GM19328 (cell line): ENCODE measurements at regions not wholly inside any gene's neighbourhood (a gene's known extent, or its start where the extent isn't known, plus 50 kb on each side); places are given as distances from the start of the nearest gene placed in this dataset.

Source experiments
- ATAC-seq: cut with Tn5 transposase; IDR thresholded peaks from one replicate; pipeline ENCODE4 v1.9.1; 2021; ENCODE audit warnings: mild to moderate bottlenecking, moderate library complexity; ENCODE audit not compliant: unreplicated experiment

DNA sequence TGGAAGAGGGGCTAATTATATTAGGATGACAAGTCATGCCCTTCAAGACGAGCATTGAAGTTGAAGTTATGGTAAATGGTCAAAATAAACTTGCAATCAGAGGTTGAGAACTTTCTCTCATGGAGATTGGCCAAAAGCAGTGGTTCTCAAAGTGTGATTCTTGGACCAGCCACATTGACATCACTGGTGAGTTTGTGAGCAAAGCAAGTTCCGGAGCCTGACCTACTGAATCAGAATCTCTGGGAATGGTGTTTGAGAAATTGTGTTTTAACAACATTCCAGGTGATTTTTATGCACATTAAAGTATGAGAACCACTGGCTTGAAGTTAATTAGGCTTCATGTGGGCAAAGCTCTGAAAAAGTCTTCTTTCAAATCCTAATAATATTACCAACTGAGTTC lies 403.5 kb downstream of the ZSWIM6 start:
- no peak for ATAC-seq

DNA sequence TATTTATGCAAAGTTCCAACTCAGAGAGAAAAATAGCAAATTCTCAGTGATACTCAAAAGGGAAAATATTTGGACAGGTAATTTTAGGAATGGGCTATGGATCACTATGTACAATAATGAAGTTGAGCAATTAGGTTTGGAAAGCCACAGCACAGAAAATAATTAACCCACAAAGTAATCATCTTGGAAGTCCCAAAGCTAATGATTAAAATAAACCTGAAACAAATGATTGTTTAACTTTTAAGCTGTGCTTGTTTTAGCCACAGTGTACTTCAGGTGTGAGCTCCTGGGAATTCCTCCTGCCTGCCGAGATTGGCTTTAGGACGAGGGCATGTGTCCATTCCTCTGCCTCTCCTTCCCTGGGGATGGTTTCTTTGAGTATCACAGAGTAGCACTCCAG lies 403.9 kb downstream of the ZSWIM6 start:
- no peak for ATAC-seq

DNA sequence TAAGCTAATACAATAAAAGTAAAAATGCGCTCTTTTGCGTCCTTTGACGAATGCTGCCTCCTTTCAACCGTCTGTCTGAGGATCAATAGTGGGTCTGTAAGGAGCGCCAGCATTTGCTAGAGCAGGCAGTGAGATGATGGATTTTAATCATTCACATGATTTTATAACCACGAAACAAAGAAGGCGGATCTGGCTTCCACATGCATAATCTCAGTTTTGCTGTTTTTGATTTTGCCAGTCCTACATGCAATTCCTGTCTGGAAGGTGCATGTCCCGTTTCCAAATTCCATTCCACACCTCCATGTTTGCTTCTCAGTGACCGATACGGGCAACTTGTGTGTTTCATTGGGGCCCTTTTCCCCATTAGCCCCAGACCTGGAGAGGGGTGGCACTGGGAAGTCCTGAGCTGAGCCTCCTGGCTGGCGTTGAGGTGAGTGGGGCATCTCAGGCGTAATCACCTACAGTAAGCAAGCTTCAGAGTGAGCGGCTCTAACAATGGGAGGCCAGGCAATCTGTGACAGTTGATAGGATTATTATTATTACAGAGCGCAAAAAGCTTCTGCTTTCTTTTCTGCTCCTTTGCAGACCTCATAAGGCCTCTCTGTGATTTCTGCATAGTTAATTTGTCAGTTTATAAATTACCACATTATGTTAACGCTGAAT lies 405.4 kb downstream of the ZSWIM6 start:
- no peak for ATAC-seq

DNA sequence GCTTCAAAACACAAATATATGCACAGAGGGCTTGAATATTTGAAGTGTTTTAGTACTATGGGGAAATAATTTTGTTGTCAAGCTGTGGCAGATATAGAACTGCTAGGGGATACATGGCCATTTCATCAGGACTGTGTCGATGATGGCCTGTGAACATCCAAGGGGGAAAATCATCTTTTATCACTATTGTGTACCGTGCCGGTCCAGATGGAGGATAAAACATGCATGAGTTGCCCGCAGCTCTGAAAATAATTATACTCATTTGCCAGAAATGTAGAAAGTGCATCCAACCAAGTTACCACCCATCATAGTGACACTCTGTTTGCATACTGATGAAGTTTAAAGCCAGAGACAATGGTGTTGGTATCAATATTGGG lies 405.9 kb downstream of the ZSWIM6 start:
- no peak for ATAC-seq

DNA sequence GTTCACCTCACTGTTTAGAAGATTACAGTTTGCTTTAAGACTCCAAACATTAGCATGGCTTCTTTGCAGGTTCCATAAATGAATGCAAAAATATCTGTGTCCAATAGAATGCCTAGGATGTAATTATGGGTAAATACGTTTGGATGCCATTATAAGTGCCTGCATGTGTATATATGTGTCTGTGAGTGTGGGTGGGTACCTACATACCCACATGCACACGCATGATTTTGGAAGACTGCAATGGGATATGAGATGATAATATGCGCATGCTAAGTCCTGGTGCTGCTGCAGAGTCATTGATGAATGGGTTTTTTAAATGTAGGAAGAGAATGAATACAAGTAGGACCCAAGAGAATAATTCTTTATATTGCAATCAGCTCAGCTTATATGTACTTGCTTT lies 406.4 kb downstream of the ZSWIM6 start:
- ATAC-seq = no peak

DNA sequence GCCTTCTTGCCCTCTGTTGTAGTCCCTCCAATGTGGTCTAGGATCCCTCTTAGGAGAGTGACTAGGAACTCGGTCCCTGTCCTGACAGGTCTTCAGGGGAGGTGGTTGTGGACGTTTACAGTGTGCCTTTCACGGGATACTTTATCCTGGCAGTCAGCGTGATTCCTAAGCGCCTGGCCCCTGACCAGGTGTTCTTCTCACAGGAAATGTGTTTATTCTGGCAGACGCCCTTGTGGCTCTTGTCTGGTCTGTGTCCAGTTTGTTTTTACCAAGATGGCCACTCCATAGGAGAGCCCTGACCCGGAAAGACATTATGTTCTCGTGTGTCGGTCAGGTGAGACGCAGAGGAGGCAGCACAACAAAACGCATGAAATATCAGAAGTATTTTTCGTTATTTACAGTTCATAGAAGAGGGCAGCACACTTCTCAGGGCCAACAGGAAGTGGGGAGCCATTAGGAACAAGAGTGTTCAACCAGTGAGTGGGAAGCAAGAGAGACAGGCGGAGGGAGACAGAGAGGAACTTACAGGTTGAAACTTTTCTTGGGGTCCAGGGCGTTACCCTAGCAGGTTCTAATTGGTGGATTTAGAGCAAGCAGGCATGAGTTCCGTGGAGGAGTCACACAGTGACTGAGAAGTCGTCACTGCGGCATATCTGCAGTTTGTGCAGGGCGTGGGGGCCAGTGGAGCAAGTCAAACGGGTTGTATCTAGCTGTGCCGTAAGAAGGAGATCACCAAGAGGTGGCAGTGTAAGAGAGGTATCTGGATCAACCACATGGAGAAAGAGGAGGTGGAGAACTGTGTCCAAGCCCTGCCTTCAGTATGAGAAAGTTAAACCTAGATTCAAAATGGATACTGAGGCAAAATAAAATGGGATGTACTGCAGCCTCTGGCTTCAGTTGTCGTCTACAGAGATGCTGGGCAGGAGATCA lies 412.9 kb downstream of the ZSWIM6 start:
- no peak for ATAC-seq

DNA sequence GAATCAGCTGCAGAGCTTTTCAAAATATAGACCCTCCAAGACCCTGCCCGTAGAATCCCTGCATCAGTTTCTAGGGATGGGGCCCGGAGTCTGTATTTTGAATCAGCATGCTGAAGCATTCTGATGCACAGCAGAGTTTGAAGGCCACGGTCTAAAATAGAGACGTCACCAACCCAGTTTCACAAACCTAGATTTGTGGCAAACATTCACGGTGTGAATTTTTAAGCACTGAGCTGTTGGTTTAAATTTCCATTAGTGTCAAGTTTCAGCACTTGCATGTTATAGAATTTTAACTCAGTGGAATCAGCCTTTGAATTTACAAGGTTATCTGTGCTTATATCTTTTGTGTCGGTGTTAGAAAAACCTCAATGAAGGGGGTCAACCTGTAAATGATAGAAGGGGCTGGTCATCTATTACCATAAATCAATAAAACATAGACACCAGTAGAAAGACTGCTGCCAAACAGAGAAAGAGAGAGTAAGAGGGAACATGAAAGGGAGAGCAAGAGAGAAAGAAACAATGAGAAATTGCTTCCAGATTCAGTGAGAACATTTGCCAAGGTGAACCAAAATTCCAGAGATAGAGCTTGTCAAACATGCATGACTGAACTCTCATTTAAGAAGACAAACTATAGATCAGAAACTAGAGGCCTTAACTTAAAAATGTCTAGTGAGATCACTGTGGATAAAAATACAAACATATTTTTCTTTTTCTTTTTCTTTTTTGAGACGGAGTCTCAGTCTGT lies 414.9 kb downstream of the ZSWIM6 start:
- ATAC-seq = no peak

DNA sequence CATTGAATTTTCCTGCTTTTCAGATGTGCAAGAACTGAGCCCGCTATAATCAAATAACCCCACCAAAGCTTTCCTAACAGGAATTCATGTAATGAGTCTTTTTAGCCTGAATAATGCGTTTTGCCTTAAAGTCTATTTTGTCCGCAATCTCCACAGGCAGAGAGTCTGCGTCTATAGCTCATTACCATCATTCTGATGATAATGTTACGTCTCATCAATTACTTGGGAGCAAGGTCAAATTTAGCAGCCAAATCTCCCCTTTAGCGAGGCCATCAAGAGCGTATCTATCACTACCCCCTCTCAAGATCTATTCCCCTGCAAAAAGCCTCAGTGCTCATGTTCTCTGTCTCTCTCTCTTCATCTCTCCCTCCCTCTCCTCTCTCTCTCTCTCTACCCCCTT lies 416.1 kb downstream of the ZSWIM6 start:
- no peak for ATAC-seq

DNA sequence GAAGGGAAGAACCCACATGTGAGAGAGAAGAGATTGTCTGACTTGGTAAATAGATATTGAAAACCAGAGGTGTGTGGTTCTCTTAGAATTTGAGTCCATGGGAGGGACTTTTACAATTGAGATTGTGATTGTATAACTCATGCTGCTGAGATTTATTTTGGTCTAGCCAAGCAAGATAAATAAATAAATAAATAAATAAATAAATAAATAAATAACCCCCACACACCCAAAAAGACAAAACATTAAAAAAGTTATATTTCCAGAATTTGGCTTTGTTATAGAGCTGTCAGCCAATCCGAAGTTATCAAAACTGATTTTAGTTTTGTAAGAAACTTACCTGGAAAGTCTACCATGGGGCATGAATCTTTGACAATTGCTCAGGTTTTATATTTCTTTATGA lies 416.6 kb downstream of the ZSWIM6 start:
- ATAC-seq = no peak

DNA sequence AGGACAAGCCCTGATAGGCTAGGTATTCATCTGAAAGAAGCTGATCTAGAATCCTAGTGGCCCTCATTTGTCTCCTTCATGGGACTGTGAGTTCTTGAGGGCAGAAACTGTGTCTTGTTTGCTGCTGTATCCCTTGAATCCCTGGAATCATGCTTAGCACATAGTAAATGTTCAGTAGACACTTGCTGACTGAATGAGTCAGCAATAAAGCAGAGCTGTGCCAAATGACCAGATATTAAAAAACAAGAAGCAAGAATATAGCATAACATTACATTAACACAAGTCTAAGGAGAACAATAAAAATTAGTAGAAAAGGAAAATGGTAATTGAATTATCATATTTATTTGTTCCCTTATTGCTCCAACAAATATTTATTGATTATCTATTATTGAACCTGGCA lies 420.5 kb downstream of the ZSWIM6 start:
- ATAC-seq = no peak

DNA sequence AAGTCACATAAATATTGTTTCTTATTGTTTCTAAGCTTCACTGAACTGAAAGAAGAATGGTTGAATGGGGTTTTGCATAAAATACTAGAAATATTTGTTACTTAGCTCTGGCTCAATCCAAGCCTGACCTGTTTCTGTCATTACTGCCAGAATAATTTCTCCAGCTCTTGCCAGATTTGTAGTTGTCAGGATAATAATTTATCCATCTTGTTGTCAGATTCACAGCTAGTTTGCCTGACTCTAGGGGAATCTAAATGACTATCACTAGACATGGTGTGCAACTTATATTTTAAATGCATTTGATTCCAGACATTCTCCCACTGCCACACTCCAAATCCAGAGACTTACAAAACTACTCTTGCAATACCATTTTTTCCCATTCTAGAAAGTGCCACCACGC lies 422.7 kb downstream of the ZSWIM6 start:
- ATAC-seq = no peak

DNA sequence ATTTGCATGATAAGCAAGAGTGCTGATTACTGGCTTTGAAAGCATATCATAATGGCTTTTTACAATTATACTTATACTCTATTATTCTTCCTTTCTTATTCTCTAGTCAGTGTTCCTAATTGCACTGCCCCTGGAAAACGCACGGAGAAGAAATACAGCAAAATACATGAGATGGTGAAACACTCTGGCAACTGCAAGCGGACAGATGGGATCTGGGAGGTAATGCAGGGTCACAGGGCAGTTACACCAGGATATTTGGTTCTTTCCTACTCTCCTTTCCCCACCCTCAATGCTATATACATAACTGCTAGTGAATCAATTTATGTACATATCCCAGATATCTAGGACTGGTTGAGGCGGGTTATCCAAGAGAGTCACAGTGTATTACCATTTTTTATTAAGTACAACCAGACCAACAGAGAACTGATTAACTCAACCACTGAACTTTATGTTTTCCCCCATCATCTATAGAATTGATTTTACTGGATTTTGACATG lies 423.7 kb downstream of the ZSWIM6 start:
- ATAC-seq = no peak

DNA sequence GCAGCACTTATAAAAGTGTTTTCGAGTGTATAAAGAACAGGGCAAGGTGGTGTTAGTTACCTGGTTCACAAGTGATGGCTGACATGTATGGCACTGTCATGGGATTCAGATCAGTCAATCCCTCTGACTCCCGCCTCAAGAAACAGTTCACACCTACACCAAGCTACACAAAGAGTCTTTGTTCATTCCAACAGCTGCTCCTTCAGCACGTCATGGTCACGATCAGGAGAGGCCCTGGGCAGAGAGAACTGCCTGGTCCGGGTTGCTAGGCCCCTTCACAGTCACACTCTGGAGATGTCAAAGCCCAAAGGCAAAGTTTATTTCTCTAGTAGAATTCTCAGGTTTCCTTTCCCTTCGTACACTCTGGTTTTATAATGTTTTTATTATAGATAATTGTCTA lies 426.7 kb downstream of the ZSWIM6 start:
- ATAC-seq = no peak

DNA sequence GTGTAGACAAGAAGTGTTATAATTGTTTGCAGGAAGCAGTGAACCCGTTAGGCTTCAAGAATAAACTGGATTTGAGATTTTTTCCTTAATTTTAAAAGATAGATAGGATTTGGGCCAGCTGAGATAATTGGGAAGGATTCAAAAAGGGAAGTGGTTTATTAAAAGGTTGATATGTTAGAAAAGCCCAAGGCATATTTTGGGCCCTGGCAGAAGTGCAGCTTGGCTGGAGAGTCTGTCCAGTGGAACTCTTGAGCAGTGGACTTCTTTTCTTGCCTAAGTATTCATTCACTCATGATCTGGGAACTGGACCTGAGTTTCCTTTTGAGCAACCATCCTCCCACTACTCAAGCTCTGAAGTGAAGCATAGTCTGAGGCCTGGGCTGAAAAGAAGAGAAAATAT lies 433.4 kb downstream of the ZSWIM6 start:
- no peak for ATAC-seq

DNA sequence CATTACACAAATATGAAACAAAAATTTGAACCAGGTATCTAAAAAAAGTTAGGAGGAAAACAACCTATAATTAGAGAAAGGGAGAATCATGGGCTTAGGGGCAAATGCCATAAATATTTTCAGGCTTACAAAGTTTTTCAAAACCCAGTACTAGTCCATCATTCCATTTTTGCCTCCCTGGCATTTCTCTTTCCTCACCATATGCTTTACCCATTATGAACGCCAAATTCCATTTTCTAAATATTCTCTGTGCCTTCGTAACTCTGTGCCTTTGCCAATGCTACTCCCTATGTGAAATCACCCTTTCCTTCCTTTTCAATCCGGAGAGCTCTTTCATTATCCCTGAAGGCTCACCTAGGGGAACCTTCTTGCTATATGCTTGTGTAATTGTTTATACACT lies 434.1 kb downstream of the ZSWIM6 start:
- no peak for ATAC-seq

DNA sequence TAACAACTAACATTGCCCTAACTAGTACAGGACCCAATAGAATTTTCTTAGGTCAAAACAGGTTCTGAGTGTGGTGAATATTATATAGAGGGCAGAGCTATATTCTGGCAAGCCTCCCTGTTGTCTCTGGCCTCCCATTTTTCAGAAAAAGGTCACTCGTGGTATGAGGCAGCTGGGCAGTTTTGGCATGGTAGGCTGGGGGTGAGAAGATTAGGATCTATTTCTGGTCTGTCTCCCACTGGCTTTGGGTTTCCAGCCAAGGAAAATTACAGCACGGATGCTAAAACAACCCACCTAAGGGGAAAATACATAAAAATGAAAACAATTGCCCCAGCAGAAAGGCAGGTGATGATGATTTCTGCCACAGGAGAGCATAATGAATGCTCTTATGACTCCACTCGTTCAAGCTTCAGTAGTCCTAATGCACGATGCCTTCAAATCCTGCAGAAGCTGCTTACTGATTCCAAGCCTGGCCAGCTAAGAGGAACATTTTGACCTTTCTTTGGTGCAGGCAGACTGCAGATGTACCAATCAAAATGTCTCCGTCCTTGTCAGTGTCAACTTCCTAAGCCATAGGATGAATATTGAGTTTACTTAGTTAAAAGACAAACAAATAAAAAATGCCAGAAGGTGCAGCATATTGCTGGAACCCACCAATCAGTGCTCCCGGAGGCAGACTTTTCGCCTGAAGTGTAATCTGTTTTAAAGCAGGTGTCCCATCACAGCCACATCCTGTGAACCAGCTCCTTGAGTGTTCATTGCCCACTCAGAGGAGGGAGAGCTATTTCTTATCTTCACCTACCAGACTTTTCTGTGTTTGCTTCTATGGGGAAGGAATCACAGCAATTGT lies 435.4 kb downstream of the ZSWIM6 start:
- no peak for ATAC-seq

DNA sequence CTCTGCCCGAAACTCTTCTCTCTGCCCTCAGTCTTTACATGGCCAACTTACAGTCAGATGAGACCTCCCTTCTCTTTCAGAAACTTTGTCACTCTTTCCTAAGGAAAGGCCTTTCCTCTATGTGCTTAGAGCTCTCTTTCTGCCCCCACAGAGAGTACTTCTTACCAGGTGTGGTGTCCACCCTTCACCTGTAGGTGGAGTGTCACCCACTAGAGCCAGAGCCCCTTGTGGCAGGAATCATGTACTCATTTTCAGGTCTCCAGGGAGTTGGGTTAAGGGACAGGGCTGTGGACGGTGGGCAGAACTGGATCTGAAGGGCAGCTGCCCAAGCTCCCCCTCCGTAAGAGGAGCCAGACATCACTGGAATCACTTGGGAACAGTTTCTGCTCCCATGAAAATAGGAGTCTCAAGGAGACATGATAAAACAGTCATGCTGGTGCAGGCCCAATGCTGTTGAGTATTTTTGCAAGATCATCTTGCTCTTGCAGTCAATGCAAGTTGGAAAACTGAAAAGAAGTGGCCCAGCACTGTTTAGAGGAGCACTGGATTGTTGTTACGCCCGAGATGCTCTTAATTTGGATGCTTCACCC lies 436.7 kb downstream of the ZSWIM6 start:
- ATAC-seq = peak; percentile 96

DNA sequence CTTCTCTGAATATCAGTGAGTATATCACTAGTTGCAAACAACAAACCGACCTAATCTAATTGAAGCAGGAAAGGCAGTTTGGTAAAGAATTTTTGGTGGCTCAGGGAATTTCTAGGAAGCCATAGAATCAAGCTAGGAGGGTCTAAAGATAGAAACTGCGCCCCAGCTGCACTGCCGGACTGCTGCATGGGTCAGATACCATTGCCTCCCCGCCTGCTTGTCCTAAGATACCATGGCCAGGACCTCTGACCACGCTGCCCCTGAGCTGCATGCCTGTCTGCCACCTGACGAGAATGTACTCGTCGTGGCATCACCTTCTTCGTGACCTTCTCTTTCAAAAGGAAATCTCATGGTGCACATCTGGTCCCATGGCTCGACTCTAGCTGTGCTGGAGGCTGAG lies 439.0 kb downstream of the ZSWIM6 start:
- no peak for ATAC-seq

DNA sequence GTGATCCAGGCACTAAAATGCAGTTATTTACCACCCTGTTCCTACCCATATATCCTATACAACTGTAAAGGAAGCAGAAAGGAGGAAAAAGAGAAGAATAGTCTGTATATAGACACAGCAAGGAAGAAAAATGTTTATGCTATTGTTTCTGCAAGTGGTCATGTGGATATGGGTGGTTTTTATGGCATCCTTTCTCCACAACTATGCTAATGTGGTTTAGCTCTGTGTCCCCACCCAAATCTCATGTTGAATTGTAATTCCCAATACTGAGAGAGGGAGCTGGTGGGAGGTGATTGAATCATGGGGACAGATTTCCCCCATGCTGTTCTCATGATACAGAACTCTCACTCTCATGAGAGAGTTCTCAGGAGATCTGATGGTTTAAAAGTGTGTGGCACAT lies 439.8 kb downstream of the ZSWIM6 start:
- no peak for ATAC-seq

DNA sequence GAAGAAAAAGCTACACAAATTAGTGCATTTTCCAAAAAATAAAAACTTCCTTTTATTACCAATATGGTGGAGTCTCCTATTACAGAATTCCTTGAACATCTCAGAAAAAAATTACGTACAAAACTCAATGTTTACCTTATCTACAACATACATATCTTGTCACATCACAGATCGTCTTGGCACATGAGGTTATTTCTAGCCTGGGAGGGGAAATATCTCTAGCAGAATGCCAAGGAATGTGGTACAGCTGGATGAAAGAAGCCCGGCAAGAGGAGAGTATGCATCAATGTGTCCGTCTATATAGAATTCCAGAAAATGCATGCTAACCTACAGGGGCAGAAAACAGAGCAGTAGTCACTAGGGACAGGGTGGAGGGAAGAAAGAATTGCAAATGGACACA lies 443.8 kb downstream of the ZSWIM6 start:
- ATAC-seq = no peak
